MM.1S (cell line): ENCODE measurements at regions not wholly inside any gene's neighbourhood (a gene's known extent, or its start where the extent isn't known, plus 50 kb on each side); places are given as distances from the start of the nearest gene placed in this dataset.

Source experiments
- DNase-seq: peaks from one replicate; pipeline ENCODE4 v3.0.0-alpha.2; 2015
- H2AFZ ChIP-seq: fragments of 300-600 bp; sonication (generic); 2 replicates; pipeline ENCODE4 v1.6.0; 2016; ENCODE audit warnings: antibody characterized with exemption, low read length
- H3F3A ChIP-seq: fragments of 300-600 bp; sonication (generic); 2 replicates; pipeline ENCODE4 v1.6.1; 2016; ENCODE audit warnings: mild to moderate bottlenecking, antibody characterized with exemption, low read length, moderate library complexity, mixed read lengths; ENCODE audit not compliant: insufficient read depth
- H3K27ac ChIP-seq: fragments of 300-600 bp; sonication (generic); 2 replicates; pipeline ENCODE4 v1.5.1; 2016; ENCODE audit warnings: mild to moderate bottlenecking, low read length
- H3K27me3 ChIP-seq: fragments of 300-600 bp; sonication (generic); replicated peaks from 2 replicates; pipeline ENCODE4 v1.6.0; 2016; ENCODE audit warnings: low read length; ENCODE audit not compliant: insufficient read depth
- H3K36me3 ChIP-seq: fragments of 300-600 bp; sonication (generic); replicated peaks from 2 replicates; pipeline ENCODE4 v1.6.1; 2016; ENCODE audit warnings: mild to moderate bottlenecking, low read length, mixed read lengths; ENCODE audit not compliant: insufficient read depth
- H3K4me1 ChIP-seq: fragments of 300-600 bp; sonication (generic); 2 replicates; pipeline ENCODE4 v1.6.1; 2016; ENCODE audit warnings: low read length, mixed read lengths
- H3K4me2 ChIP-seq: fragments of 300-600 bp; sonication (generic); 2 replicates; pipeline ENCODE4 v1.6.0; 2016; ENCODE audit warnings: low read depth, low read length
- H3K4me3 ChIP-seq: fragments of 300-600 bp; sonication (generic); 2 replicates; pipeline ENCODE4 v1.5.1; 2016; ENCODE audit warnings: low read length, mixed read lengths
- H3K79me2 ChIP-seq: fragments of 300-600 bp; sonication (generic); 2 replicates; pipeline ENCODE4 v1.6.1; 2016; ENCODE audit warnings: mixed run types, low read length, mixed read lengths
- H3K9ac ChIP-seq: fragments of 300-600 bp; sonication (generic); 2 replicates; pipeline ENCODE4 v1.6.1; 2016; ENCODE audit warnings: low read length, mixed read lengths
- H3K9me2 ChIP-seq: fragments of 300-600 bp; sonication (generic); replicated peaks from 2 replicates; pipeline ENCODE4 v1.6.1; 2016; ENCODE audit warnings: mild to moderate bottlenecking, low read length, mixed read lengths; ENCODE audit not compliant: insufficient read depth
- H3K9me3 ChIP-seq: fragments of 300-600 bp; sonication (generic); replicated peaks from 2 replicates; pipeline ENCODE4 v1.6.1; 2016; ENCODE audit warnings: mild to moderate bottlenecking, low read length, mixed read lengths; ENCODE audit not compliant: insufficient read depth
- H4K20me1 ChIP-seq: fragments of 300-600 bp; sonication (generic); 2 replicates; pipeline ENCODE4 v1.6.1; 2016; ENCODE audit warnings: mild to moderate bottlenecking, low read length, moderate library complexity, mixed read lengths; ENCODE audit not compliant: insufficient read depth
- CTCF ChIP-seq: fragments of 300-600 bp; sonication (generic); IDR thresholded peaks from 2 replicates; pipeline ENCODE4 v1.5.1; 2016; ENCODE audit warnings: antibody characterized with exemption, low read length, mixed read lengths
- EZH2 ChIP-seq: fragments of 300-600 bp; sonication (generic); optimal IDR thresholded peaks from 2 replicates; pipeline ENCODE3; 2017; ENCODE audit warnings: low read depth, mild to moderate bottlenecking, antibody characterized with exemption, low read length, mixed read lengths
- EZH2phosphoT487 ChIP-seq: fragments of 300-600 bp; sonication (generic); IDR thresholded peaks from 2 replicates; pipeline ENCODE4 v1.6.1; 2018; ENCODE audit warnings: antibody characterized with exemption, low read length

- Histone ChIP-seq H2AFZ (no peak overlapping the region), H3F3A (no peaks in the 10 kb centered on the region), H3K4me1 (no peaks in the 10 kb centered on the region), H3K9me2 (no peaks in the 10 kb centered on the region), H3K9ac (no peak overlapping the region), H3K27me3 (no peaks in the 10 kb centered on the region), H3K9me3 (no peaks in the 10 kb centered on the region), H4K20me1 (no peaks in the 10 kb centered on the region), H3K79me2 (no peaks in the 10 kb centered on the region), H3K36me3 (no peaks in the 10 kb centered on the region), H3K4me3 (no peak overlapping the region), H3K4me2 (no peak overlapping the region), H3K27ac (no peak overlapping the region)
- no peak for DNase-seq
- TF ChIP-seq EZH2phosphoT487 (no peak), CTCF (no peak), EZH2 (no peak)
These were observed 422.3 kb upstream of the RBFOX1 start for GRCh38 chr16:6910301-6910700.

DNA sequence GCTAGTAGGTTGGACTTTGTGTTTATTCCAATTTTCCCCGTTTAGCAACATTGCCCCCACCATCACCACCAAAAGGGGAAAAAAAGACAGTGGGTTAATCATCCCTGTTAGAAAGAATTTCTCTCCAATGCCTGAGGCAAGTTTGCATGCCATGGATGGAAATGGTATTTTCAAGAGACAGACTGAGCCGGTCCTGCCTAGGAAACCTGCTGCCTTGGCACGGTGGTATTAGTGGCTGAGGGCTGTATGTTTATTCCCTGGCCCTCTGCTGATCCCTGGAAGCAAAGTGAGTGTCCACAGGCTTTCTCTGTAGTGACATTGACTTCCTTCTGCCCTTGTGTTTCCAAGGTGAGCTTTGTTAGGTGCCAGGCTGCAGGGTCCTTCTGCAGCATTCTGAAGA, 427.0 kb upstream of the RBFOX1 start:
- Histone ChIP-seq H3F3A (no peaks in the 10 kb centered on the region), H2AFZ (no peak overlapping the region), H3K79me2 (no peaks in the 10 kb centered on the region), H3K9me3 (no peaks in the 10 kb centered on the region), H4K20me1 (no peaks in the 10 kb centered on the region), H3K4me1 (no peaks in the 10 kb centered on the region), H3K9ac (no peak overlapping the region), H3K27me3 (no peaks in the 10 kb centered on the region), H3K4me2 (no peak overlapping the region), H3K9me2 (no peaks in the 10 kb centered on the region), H3K36me3 (no peaks in the 10 kb centered on the region), H3K4me3 (no peak overlapping the region), H3K27ac (no peak overlapping the region)
- no peak for DNase-seq
- no peak for TF ChIP-seq EZH2phosphoT487
- TF ChIP-seq EZH2 = no peak
- no peak for TF ChIP-seq CTCF

GRCh38 chr16:6903671-6904070, 429.0 kb upstream of the RBFOX1 start:
- H3K9ac ChIP-seq = no peak overlapping the region
- no peaks in the 10 kb centered on the region for H3F3A ChIP-seq
- no peak overlapping the region for H3K4me2 ChIP-seq
- no peaks in the 10 kb centered on the region for H3K4me1 ChIP-seq
- H2AFZ ChIP-seq = no peak overlapping the region
- no peaks in the 10 kb centered on the region for H3K79me2 ChIP-seq
- H3K27me3 ChIP-seq = no peaks in the 10 kb centered on the region
- DNase-seq = no peak
- no peaks in the 10 kb centered on the region for H3K9me2 ChIP-seq
- no peaks in the 10 kb centered on the region for H4K20me1 ChIP-seq
- no peak for TF ChIP-seq EZH2
- no peaks in the 10 kb centered on the region for H3K36me3 ChIP-seq
- H3K9me3 ChIP-seq = no peaks in the 10 kb centered on the region
- no peak overlapping the region for H3K4me3 ChIP-seq
- no peak overlapping the region for H3K27ac ChIP-seq

- H3K4me2 ChIP-seq = no peak overlapping the region
- H3K36me3 ChIP-seq = no peaks in the 10 kb centered on the region
- no peak overlapping the region for H2AFZ ChIP-seq
- no peaks in the 10 kb centered on the region for H3K9me2 ChIP-seq
- no peak overlapping the region for H3K27ac ChIP-seq
- no peaks in the 10 kb centered on the region for H3K4me1 ChIP-seq
- H4K20me1 ChIP-seq = no peaks in the 10 kb centered on the region
- TF ChIP-seq CTCF = no peak
- no peak for TF ChIP-seq EZH2
- TF ChIP-seq EZH2phosphoT487 = no peak
- H3F3A ChIP-seq = no peaks in the 10 kb centered on the region
- no peak overlapping the region for H3K4me3 ChIP-seq
- H3K9ac ChIP-seq = no peak overlapping the region
- H3K27me3 ChIP-seq = no peaks in the 10 kb centered on the region
- no peaks in the 10 kb centered on the region for H3K9me3 ChIP-seq
- no peaks in the 10 kb centered on the region for H3K79me2 ChIP-seq
- no peak for DNase-seq
These were observed 433.7 kb upstream of the RBFOX1 start for GRCh38 chr16:6898896-6899295.
